ENCODE measurements at regions not wholly inside any gene's neighbourhood (a gene's known extent, or its start where the extent isn't known, plus 50 kb on each side); places are given as distances from the start of the nearest gene placed in this dataset.

DNA sequence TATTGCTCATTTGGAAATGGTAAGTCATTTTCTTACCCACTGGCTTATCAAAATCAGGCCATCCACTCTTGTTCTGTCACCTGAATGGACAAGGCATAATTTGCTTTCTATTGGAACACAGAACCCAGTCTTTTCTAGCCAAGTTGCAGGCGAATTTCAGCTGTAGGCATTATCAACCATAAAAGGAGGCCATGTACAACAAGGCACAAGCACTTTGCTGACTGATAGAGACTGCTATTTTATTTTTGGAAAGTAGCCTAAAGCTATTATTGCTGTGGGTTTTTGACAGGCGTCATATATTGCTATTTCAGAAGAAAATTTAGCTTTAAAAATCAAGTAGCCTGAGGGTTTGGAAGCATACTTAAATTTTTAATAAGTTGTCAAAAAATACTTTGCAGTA lies 344.2 kb downstream of the HDGFL1 start:
- no peak for TF ChIP-seq CTCF (tag by site-specific recombination; IDR thresholded peaks at IDR 0.05)
- TF ChIP-seq ZNF354C (tag by site-specific recombination; IDR thresholded peaks at IDR 0.05; ENCODE audit: borderline replicate concordance, low read depth) = no peak
- no peak for TF ChIP-seq REST (tag by site-specific recombination; IDR thresholded peaks at IDR 0.05)
- TF ChIP-seq, protein P1, sequence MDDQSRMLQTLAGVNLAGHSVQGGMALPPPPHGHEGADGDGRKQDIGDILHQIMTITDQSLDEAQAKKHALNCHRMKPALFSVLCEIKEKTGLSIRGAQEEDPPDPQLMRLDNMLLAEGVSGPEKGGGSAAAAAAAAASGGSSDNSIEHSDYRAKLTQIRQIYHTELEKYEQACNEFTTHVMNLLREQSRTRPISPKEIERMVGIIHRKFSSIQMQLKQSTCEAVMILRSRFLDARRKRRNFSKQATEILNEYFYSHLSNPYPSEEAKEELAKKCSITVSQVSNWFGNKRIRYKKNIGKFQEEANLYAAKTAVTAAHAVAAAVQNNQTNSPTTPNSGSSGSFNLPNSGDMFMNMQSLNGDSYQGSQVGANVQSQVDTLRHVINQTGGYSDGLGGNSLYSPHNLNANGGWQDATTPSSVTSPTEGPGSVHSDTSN (CRISPR knock-in tag; IDR thresholded peaks at IDR 0.05) = no peak
- TF ChIP-seq, protein P2, sequence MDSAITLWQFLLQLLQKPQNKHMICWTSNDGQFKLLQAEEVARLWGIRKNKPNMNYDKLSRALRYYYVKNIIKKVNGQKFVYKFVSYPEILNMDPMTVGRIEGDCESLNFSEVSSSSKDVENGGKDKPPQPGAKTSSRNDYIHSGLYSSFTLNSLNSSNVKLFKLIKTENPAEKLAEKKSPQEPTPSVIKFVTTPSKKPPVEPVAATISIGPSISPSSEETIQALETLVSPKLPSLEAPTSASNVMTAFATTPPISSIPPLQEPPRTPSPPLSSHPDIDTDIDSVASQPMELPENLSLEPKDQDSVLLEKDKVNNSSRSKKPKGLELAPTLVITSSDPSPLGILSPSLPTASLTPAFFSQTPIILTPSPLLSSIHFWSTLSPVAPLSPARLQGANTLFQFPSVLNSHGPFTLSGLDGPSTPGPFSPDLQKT (IDR thresholded peaks at IDR 0.05; ENCODE audit: borderline replicate concordance, low read depth, low read length) = no peak
- no peak for TF ChIP-seq ZBTB17 (tag by site-specific recombination; IDR thresholded peaks at IDR 0.05)
- TF ChIP-seq ZNF530 (tag by site-specific recombination; IDR thresholded peaks at IDR 0.05; ENCODE audit: low read depth) = no peak
- TF ChIP-seq ZNF639 (tag by site-specific recombination; IDR thresholded peaks at IDR 0.05) = no peak
- TF ChIP-seq ZNF19 (tag by site-specific recombination; IDR thresholded peaks at IDR 0.05; ENCODE audit: low read depth) = no peak
